MM.1S (cell line): ENCODE measurements at regions not wholly inside any gene's neighbourhood (a gene's known extent, or its start where the extent isn't known, plus 50 kb on each side); places are given as distances from the start of the nearest gene placed in this dataset.

Source experiments
- EZH2phosphoT487 ChIP-seq: fragments of 300-600 bp; sonication (generic); IDR thresholded peaks from 2 replicates; pipeline ENCODE4 v1.6.1; 2018; ENCODE audit warnings: antibody characterized with exemption, low read length
- TF ChIP-seq, protein P1 (sequence below): fragments of 300-600 bp; sonication (generic); IDR thresholded peaks from 2 replicates; pipeline ENCODE4 v1.5.1; 2016; ENCODE audit warnings: antibody characterized with exemption, low read length, mixed read lengths

DNA sequence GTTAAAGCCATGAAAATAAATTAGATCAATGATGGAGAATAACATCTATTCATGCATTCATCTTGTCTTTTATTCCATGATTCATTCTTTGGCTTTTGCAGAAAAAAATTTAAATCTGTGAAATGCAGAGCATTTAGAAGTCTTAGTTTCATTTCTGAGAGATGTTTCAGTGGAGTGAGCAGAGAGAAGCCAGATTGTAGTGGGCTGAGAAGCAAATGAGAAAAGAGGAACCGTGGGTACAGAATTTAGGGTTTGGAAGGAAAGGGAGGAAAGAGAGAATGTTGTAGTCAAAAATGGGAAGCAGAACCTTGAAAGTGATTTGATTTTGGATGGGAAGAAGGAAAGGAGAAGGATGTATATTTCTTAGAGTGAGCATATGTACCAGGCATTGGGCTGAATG, 260.3 kb upstream of the MAN1A1 start:
- TF ChIP-seq, protein P1, sequence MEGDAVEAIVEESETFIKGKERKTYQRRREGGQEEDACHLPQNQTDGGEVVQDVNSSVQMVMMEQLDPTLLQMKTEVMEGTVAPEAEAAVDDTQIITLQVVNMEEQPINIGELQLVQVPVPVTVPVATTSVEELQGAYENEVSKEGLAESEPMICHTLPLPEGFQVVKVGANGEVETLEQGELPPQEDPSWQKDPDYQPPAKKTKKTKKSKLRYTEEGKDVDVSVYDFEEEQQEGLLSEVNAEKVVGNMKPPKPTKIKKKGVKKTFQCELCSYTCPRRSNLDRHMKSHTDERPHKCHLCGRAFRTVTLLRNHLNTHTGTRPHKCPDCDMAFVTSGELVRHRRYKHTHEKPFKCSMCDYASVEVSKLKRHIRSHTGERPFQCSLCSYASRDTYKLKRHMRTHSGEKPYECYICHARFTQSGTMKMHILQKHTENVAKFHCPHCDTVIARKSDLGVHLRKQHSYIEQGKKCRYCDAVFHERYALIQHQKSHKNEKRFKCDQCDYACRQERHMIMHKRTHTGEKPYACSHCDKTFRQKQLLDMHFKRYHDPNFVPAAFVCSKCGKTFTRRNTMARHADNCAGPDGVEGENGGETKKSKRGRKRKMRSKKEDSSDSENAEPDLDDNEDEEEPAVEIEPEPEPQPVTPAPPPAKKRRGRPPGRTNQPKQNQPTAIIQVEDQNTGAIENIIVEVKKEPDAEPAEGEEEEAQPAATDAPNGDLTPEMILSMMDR, result no peak
- TF ChIP-seq EZH2phosphoT487, result no peak
